NCI-H2227 treated with DMSO at 0.1 percent for 48 hours (cell line): ENCODE measurements at regions not wholly inside any gene's neighbourhood (a gene's known extent, or its start where the extent isn't known, plus 50 kb on each side); places are given as distances from the start of the nearest gene placed in this dataset.
"Not testable (repeated sequence)": the region's sequence is repeated elsewhere in the genome, so short reads cannot be mapped to it uniquely, and the experiment has no call there.

Experiments
- DNase-seq: peaks from one replicate; lab custom pipeline; 2025; lab: John Stamatoyannopoulos, UW

DNA sequence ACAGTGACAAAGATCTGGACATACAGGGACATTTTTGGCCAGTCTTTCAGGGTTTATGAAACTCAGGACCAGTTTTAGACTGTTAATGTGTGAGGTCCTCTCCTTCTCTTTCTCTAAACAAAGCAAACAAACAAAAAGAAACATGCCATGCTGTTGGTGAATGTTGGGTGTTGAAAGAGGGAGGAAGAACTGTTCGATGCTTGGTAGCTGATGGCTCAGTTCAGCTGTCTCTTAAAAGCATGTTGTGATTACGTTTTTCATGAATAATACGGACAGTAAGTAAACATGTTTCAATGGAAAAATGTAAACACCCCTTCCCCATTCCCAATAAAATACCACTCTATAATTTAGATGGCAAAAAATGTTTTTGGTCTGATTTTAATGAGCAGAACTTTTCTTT is 219.1 kb downstream of the SEC23IP start:
- no peak for DNase-seq

GRCh38 chr10:120112809-120113208 is 220.3 kb downstream of the SEC23IP start:
- DNase-seq: no peak

- DNase-seq: no peak
Measured at GRCh38 chr10:120115959-120116358, 223.4 kb downstream of the SEC23IP start.

GRCh38 chr10:120121768-120122167 is 229.2 kb downstream of the SEC23IP start:
- no peak for DNase-seq

DNA sequence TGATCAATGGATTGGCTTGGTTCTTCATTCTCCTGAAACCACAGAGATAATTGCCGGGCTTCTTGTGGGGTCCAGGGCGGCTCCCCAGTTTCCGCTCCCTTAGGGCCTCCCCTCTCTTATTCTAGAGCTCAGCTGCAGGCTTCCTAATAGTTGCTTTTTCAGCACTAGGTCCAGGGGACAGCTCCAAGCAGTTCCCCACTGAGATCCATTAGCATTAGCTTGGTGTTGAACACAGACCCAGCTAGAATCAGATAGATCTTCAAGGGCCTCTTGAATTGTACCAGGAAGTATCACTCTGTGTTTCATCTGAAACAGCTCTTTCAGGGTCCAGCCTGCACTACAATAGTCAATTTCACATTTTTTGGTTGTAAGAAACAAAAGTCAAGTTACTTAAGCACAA is 238.7 kb downstream of the SEC23IP start:
- DNase-seq: no peak

- DNase-seq: no peak
Measured at GRCh38 chr10:120132811-120133210, 240.3 kb downstream of the SEC23IP start.

- DNase-seq: no peak
Measured at GRCh38 chr10:120138689-120139088, 246.2 kb downstream of the SEC23IP start.

GRCh38 chr10:120145107-120145506 is 252.6 kb downstream of the SEC23IP start:
- no peak for DNase-seq

GRCh38 chr10:120156614-120157274 is 264.2 kb downstream of the SEC23IP start:
- no peak for DNase-seq

DNA sequence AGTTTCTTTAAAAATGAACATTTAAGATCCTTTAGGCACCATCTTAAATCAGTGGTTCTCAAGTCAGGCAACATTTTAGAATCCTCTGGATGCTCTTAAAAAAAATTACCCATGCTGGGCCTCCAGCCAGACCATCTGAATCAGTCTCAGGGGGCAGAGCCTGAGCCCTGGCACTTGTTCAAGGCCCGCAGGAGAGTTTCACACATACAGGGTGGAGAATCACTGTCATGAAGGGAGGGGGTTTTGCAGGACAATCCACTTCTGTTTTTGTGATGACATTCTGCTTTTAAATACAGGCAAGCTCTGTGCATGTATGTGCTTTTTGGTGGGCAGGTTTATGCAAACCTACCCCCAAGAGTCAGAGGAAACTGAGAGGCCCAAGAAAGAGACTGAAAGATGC is 268.6 kb downstream of the SEC23IP start:
- no peak for DNase-seq

GRCh38 chr10:120162471-120162870 is 269.9 kb downstream of the SEC23IP start:
- DNase-seq: no peak

GRCh38 chr10:120172356-120172755 is 279.8 kb downstream of the SEC23IP start:
- DNase-seq: no peak

- peak; percentile 5 for DNase-seq
Measured at GRCh38 chr10:120174491-120174890, 282.0 kb downstream of the SEC23IP start.

GRCh38 chr10:120177330-120177729 is 279.7 kb upstream of the PLPP4 start:
- no peak for DNase-seq

DNA sequence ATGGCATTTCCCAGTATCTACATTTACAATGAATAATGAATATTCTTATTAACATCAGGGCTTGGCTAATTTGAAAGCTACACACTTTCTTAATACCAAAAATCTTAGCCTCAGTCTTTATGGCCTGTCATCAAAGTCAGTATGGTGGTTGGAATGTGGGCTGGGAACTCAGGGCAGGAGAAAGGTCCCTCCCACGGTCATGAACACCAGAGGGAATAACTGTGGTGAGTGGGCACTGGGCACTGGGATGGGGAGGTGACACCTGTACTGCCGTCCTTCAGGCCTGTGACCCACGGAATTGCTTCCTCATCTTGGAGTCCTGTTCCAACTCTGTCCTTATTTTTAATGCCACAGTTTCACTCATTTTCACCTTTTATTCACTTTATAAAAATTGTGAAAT is 276.9 kb upstream of the PLPP4 start:
- no peak for DNase-seq

DNA sequence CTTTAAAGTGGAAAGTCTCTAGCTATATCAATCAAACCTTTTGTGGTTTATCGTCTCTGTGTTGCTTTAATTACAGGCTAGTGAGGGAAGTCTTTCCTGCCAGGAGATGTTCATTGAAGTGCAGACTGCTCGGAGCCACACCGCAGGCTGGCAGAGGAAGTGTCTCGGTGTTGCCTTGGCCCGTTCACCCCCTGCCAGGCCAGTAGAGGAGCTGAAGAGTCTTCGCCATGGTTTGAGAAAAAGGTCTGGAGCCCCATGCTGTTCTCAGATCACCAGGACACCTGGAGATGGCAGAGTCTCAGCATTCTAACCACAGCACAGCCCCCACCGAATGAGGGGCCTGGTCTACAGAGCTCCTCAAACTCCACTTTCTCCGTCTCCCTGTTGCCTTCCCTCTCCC is 275.9 kb upstream of the PLPP4 start:
- peak; percentile 14 for DNase-seq

DNA sequence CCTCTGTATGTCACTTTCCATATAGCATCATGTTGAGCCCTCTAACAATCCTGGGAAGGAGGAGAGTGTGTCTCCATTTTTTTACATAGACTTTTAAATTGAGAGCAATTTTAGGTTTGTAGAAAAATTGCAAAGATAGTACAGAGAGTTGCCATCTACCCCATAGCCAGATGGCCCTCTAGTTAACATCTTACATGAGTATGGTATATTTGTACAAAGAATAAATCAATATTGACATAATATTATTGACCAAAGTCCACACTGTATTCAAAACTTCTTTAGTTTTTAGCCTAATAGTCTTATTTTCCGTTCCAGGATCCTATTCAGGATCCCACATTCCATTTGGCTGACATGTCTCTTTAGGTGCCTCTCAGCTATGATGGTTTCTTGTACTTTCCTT is 274.6 kb upstream of the PLPP4 start:
- DNase-seq: no peak

DNA sequence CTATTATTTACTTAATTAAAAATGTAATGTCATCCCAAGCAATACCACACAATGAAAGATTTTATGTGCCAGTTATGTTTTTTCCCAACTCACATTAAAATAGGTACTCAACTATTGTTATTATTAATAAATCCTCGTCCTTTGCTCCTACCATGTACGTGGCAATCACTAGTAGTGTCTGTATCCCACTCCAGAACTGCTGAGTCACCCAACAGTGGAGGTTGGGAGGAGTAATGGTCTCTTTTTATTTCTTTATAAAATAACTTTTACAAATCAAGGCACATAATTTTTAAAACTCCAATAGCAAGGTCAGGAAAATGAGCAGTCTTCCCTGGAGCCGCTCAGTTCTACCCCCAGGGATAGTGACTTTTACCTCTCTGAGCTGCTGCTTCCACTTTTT is 273.5 kb upstream of the PLPP4 start:
- no peak for DNase-seq

DNA sequence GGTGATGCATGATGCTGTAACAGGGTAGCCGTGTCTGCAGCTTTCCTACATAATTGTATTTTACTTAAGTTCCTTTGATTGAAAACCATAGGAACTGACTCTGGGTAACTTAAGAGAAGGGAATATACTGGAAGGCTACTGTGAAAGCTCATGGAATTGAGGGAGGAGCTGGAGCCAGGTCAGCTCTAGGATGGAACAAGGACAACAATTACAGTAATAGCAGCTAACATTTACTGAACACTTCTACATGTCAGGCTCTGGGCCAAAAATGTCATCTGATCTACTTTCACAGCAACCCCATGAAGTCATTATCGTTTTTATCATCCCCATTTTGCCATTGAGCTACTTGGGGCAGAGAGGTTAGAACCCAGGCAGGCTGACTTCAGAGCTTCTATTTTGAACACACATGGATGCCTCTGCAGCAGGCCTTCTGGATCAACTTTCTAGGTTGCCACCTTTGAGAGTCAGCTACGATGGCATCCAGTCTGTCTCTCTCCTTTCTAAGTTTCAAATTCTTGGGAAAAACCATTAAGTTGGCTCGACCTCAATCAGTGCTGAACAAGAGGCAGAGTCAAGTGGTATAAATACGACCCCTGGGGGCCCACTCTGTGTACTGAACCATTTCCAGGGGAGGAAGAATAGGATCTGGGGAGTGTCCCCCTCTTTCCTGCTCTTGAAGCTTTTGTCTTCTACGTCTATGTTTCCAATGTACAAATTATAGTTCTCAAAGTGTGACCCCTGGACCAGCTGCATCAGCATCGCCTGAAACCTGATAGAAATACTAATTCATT is 272.3 kb upstream of the PLPP4 start:
- peak; percentile 25 for DNase-seq

GRCh38 chr10:120186506-120186905 is 270.5 kb upstream of the PLPP4 start:
- DNase-seq: peak; percentile 64

DNA sequence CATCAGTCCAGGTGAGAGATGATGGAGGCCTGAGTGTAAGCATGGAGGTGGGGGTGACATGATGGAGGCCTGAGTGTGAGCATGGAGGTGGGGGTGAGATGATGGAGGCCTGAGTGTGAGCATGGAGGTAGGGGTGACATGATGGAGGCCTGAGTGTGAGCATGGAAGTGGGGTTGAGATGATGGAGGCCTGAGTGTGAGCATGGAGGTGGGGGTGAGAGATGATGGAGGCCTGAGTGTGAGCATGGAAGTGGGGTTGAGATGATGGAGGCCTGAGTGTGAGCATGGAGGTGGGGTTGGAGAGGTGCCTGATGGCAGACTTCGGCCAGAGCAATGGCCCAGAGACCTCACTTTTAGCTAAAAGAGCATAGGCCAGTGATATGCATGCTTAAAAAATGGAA is 269.9 kb upstream of the PLPP4 start:
- not testable (repeated sequence) for DNase-seq

DNA sequence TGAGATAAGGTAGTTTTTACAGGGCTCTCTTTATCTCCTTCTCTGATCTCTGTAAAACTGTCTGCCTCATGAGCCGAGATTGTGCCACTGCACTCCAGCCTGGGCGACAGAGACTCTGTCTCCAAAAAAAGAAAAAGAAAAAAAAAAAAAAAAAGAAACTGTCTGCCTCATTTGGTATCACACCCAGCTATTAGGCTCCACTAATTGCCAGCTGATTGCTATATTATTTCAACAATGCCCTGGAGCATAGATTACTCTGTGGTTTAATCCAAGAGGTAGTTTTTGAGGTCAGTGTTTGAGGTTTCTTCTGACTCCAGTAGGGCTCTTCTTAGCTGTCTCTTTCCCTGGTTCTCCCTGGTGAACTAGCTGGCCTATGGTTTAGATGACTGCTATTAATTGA is 268.1 kb upstream of the PLPP4 start:
- no peak for DNase-seq

DNA sequence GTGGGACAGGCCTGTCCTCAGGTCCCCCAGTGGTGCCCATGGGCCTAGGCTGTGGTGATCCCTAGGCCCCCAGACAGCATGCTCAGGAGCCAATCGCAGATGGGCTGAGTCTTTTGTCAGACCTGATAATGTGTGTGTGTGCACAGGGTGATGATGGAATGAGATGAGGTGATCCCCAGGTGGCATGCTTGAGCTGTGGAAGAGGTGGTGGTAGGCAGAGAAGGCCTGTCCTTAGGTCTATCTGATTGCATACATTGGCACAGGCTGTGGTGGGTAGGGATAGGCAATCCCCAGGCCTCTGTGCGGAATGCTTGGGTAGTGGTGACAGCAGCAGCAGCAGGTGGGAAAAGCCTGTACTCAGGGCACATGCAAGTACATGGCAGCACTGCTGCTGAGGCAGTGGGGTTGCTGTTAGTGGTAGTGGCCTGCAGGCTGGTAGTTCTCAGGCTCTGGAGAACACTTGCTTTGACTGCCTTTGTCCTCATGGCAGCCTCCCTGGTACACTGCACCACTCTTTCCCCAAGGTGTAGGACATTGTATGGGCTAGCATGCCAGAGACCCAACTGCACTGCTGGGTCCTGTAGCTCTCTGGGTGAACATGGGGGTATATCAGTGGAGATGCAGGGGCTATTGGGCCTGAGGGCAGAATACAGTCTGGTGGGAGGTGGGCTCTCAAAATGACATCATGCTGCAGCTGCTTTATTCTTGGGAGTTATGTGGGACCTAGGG is 260.9 kb upstream of the PLPP4 start:
- no peak for DNase-seq
